ENCODE measurements at regions not wholly inside any gene's neighbourhood (a gene's known extent, or its start where the extent isn't known, plus 50 kb on each side); places are given as distances from the start of the nearest gene placed in this dataset.

- H3K36me3 Mint-ChIP-seq (ENCODE audit: unreplicated experiment) = no peaks in the 10 kb centered on the region
- H3K4me3 Mint-ChIP-seq (ENCODE audit: unreplicated experiment) = no peak overlapping the region
- H3K27me3 Mint-ChIP-seq (ENCODE audit: unreplicated experiment) = no peaks in the 10 kb centered on the region
- no peak for DNase-seq (ENCODE audit: extremely low spot score, unreplicated experiment)
- no peaks in the 10 kb centered on the region for H3K4me1 Mint-ChIP-seq (ENCODE audit: unreplicated experiment)
- no peak overlapping the region for H3K27ac Mint-ChIP-seq (ENCODE audit: unreplicated experiment)
- TF ChIP-seq CTCF (IDR thresholded peaks at IDR 0.05) = no peak
- H3K9me3 Mint-ChIP-seq (ENCODE audit: unreplicated experiment) = no peaks in the 10 kb centered on the region
Measured at GRCh38 chr4:136962868-136963267, 569.4 kb downstream of the PCDH18 start.

- no peaks in the 10 kb centered on the region for H3K9me3 Mint-ChIP-seq (ENCODE audit: unreplicated experiment)
- no peak for DNase-seq (ENCODE audit: extremely low spot score, unreplicated experiment)
- TF ChIP-seq CTCF (IDR thresholded peaks at IDR 0.05) = no peak
- no peaks in the 10 kb centered on the region for H3K27me3 Mint-ChIP-seq (ENCODE audit: unreplicated experiment)
- H3K27ac Mint-ChIP-seq (ENCODE audit: unreplicated experiment) = no peak overlapping the region
- no peaks in the 10 kb centered on the region for H3K36me3 Mint-ChIP-seq (ENCODE audit: unreplicated experiment)
- peaks cover 6% of the 10 kb centered on the region for H3K4me1 Mint-ChIP-seq (ENCODE audit: unreplicated experiment)
- H3K4me3 Mint-ChIP-seq (ENCODE audit: unreplicated experiment) = no peak overlapping the region
Measured at GRCh38 chr4:136946307-136946907, 585.9 kb downstream of the PCDH18 start.

- no peak for TF ChIP-seq CTCF (IDR thresholded peaks at IDR 0.05)
- no peak for DNase-seq (ENCODE audit: extremely low spot score, unreplicated experiment)
- Mint-ChIP-seq H3K9me3 (ENCODE audit: unreplicated experiment) (no peaks in the 10 kb centered on the region), H3K4me1 (ENCODE audit: unreplicated experiment) (peaks cover 17% of the 10 kb centered on the region), H3K27me3 (ENCODE audit: unreplicated experiment) (no peaks in the 10 kb centered on the region), H3K27ac (ENCODE audit: unreplicated experiment) (no peak overlapping the region), H3K36me3 (ENCODE audit: unreplicated experiment) (no peaks in the 10 kb centered on the region), H3K4me3 (ENCODE audit: unreplicated experiment) (no peak overlapping the region)
Measured at GRCh38 chr4:136939781-136940180, 592.5 kb downstream of the PCDH18 start.

GRCh38 chr4:136935871-136936270 is 596.4 kb downstream of the PCDH18 start:
- no peak overlapping the region for H3K27ac Mint-ChIP-seq (ENCODE audit: unreplicated experiment)
- no peak for DNase-seq (ENCODE audit: extremely low spot score, unreplicated experiment)
- H3K9me3 Mint-ChIP-seq (ENCODE audit: unreplicated experiment) = no peaks in the 10 kb centered on the region
- H3K4me3 Mint-ChIP-seq (ENCODE audit: unreplicated experiment) = no peak overlapping the region
- no peak for TF ChIP-seq CTCF (IDR thresholded peaks at IDR 0.05)
- H3K27me3 Mint-ChIP-seq (ENCODE audit: unreplicated experiment) = no peaks in the 10 kb centered on the region
- no peaks in the 10 kb centered on the region for H3K36me3 Mint-ChIP-seq (ENCODE audit: unreplicated experiment)
- peaks cover 15% of the 10 kb centered on the region for H3K4me1 Mint-ChIP-seq (ENCODE audit: unreplicated experiment)

- Mint-ChIP-seq H3K4me3 (ENCODE audit: unreplicated experiment) (no peak overlapping the region), H3K27me3 (ENCODE audit: unreplicated experiment) (no peaks in the 10 kb centered on the region), H3K4me1 (ENCODE audit: unreplicated experiment) (peaks cover 15% of the 10 kb centered on the region), H3K36me3 (ENCODE audit: unreplicated experiment) (no peaks in the 10 kb centered on the region), H3K9me3 (ENCODE audit: unreplicated experiment) (no peaks in the 10 kb centered on the region), H3K27ac (ENCODE audit: unreplicated experiment) (no peak overlapping the region)
- no peak for TF ChIP-seq CTCF (IDR thresholded peaks at IDR 0.05)
- no peak for DNase-seq (ENCODE audit: extremely low spot score, unreplicated experiment)
Measured at GRCh38 chr4:136935305-136935704, 597.0 kb downstream of the PCDH18 start.
